ENCODE measurements at regions not wholly inside any gene's neighbourhood (a gene's known extent, or its start where the extent isn't known, plus 50 kb on each side); places are given as distances from the start of the nearest gene placed in this dataset.
"Not testable (repeated sequence)": the region's sequence is repeated elsewhere in the genome, so short reads cannot be mapped to it uniquely, and the experiment has no call there.

DNA sequence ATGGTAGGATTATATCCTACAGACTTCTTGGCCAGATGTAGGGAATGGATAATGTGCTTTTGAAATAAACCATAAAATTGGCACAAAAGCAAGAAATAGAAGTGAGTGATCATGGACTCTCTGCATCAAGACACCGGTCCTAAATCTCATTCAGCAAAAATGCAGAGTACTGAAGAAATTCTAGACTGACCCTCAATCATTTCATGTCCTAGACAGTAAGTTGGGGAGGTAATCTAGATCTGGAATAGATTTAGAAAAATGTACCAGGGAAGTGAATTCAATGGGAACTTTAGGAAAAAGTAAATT lies 69.7 kb upstream of the ADTRP start:
- H3K4me3 ChIP-seq (ENCODE audit: low read depth, low read length): no peak overlapping the region
- TF ChIP-seq, protein P1, sequence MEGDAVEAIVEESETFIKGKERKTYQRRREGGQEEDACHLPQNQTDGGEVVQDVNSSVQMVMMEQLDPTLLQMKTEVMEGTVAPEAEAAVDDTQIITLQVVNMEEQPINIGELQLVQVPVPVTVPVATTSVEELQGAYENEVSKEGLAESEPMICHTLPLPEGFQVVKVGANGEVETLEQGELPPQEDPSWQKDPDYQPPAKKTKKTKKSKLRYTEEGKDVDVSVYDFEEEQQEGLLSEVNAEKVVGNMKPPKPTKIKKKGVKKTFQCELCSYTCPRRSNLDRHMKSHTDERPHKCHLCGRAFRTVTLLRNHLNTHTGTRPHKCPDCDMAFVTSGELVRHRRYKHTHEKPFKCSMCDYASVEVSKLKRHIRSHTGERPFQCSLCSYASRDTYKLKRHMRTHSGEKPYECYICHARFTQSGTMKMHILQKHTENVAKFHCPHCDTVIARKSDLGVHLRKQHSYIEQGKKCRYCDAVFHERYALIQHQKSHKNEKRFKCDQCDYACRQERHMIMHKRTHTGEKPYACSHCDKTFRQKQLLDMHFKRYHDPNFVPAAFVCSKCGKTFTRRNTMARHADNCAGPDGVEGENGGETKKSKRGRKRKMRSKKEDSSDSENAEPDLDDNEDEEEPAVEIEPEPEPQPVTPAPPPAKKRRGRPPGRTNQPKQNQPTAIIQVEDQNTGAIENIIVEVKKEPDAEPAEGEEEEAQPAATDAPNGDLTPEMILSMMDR (IDR thresholded peaks at IDR 0.05; ENCODE audit: borderline replicate concordance, insufficient read depth, low read depth, low read length): no peak

DNA sequence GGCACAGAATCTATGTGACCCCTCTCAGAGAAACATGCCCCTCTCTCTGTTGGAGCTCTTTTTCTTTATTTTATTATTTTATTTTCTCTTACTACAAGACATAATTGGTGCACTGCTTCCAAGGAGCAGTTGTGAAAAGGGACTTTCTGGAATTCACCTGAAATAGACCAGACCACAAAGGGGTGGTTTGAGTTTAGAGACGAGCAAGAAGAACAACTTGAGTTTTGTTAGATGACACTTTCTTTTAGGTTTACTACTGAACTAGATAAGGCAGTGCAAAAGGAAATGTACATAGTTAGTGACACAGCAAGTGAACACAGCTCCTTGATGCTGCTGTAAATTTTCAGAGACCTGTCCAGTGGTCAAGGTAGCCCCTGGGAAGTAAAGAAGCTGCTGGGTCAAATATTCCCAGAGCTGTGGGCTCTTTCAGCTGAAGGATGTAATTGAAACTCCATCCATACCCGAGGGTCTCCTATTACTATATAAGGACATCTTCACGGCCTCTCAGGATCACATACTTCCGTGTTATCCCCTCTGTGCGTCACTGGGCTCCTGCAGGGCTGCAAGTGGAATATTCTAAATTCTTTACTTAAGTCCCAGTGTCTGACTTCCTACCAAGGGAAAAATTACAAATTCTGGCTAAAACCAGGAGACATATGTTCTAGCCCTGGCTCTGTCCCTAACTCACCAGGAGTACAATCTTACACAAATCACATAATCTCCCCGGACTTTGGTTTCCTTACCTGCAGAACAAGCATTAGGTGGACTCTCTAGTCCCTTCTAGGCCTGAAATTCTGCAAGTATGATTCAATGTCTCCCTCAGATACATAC lies 69.1 kb upstream of the ADTRP start:
- H3K4me3 ChIP-seq (ENCODE audit: low read depth, low read length): no peak overlapping the region
- TF ChIP-seq, protein P1 (IDR thresholded peaks at IDR 0.05; ENCODE audit: borderline replicate concordance, insufficient read depth, low read depth, low read length): no peak

DNA sequence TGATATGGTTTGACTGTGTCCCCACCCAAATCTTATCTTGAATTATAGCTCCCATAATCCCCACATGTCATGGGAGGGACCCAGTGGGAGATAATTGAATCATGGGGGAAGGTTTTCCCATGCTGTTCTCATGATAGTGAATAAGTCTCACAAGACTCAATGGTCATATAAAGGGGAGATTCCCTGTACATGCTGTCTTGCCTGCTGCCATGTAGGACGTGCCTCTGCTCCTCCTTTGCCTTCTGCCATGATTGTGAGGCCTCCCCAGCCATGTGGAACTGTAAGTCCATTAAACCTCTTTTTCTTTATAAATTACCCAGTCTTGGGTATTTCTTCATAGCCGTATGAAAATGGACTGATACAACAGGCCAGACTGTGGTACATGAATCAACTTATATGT lies 68.5 kb upstream of the ADTRP start:
- not testable (repeated sequence) for H3K4me3 ChIP-seq (ENCODE audit: low read depth, low read length)

DNA sequence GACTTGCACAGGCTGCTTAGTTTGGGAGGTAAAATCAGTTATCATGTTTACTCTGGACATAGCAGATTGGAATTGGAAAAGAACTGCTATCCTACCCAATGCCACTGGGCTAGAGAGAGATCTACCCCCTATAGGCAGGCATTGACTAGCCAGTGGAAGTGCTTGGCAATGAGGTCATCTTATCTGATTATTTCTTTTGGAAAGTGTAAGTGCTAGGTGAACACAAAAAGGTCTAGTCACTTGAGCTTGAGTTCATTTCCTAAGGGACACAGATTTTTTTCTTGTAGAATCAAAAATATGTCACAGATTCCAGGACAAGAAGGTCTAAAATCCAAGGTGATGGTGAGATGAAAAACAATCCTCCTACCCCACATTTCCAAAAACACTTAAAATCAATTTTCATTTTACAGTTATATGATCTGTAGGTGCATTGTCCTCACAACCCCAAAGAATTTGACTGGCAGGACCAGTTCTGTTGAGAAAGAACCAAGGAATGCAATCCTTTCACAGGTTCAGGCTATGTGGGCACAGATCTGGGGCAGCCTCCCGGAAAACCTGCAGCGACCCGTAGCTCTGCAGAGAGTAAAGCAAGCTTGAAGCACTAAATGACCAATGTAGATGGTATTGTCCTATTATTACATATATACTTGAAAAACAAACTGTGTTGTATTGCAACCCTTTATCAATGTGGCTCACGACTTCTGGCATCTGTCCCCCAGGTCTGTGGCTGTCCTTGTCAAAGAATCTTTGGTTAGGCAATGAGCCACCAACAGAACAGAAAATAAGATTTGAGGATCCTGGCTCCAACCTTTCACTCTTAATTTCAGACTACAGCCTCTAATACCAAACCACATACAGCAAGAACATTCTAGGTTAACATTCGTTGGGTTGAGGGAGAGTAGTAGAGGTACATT lies 67.3 kb upstream of the ADTRP start:
- TF ChIP-seq, protein P1 (IDR thresholded peaks at IDR 0.05; ENCODE audit: borderline replicate concordance, insufficient read depth, low read depth, low read length): no peak
- H3K4me3 ChIP-seq (ENCODE audit: low read depth, low read length): no peak overlapping the region

DNA sequence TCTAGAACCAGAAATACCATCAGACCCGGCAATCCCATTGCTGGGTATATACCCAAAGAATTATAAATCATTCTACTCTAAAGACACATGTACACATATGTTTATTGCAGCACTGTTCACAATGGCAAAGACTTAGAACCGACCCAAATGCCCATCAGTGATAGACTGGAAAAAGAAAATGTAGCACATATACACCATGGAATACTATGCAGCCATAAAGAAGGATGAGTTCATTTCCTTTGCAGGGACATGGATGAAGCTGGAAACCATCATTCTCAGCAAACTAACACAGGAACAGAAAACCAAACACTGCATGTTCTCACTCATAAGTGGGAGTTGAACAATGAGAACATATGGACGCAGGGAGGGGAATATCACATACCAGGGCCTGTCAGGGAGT lies 64.2 kb upstream of the ADTRP start:
- not testable (repeated sequence) for H3K4me3 ChIP-seq (ENCODE audit: low read depth, low read length)

DNA sequence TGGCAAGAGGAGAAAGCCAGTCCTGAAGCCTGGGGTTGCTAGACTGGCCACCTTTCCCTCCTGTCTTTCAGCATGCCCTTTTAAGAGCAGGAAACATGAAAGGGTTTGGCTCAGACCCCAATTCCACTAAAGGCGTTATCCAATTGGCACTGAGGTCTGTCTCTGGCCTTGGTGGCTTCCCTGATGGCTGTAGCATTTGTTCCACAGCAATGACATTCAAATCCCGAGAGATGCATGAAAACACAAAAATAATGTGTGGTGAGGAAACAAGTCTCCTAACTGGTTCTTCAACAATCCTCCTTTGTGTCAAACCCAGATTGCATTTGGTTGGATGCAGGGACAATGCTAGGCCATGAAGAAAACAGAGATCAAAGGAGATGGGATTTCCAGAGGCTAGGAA lies 56.5 kb upstream of the ADTRP start:
- TF ChIP-seq, protein P1 (IDR thresholded peaks at IDR 0.05; ENCODE audit: borderline replicate concordance, insufficient read depth, low read depth, low read length): no peak

DNA sequence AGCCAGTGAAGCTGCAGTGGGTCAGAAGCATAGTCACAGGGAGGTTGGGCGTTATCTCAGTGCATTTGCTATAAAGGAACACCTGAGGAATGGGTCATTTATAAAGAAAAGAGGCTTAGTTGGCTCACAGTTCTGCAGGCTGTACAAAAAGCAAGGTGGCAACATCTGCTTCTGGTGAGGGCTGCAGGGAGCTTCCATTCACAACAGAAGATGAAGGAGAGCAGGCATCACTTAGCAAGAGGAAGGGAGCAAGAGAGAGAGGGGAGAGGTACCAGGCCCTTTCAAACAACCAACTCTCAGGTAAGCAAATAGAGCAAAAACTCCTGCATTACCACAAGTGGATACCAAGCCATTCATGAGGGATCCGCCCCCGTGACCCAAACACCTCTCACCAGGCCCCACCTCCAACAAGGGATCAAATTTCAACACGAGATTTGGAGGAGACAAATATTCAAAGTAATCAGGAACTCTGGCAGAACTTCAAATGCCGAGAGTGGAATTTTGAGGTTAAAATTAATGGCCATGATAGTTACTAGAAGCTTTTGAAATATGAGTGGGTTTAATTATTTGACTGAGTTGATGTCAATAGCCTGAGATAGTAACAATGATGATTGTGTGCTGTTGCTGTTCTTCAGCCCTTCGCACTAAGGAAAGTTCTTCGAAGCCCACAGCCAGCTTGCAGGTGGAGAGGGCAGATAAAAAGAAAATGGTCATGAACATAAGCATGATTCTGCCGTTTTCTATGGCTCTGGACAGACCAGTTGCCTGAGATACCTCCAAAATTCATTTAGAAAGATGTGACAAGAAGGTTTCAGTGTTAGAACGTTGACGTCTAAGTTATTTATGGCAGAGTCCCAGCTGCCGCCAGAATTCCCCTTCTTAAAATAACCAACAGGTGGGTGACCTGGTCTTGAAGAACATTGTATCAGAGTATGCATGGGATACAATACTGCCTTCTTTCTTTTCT lies 55.3 kb upstream of the ADTRP start:
- TF ChIP-seq, protein P1 (IDR thresholded peaks at IDR 0.05; ENCODE audit: borderline replicate concordance, insufficient read depth, low read depth, low read length): no peak
- H3K4me3 ChIP-seq (ENCODE audit: low read depth, low read length): no peak overlapping the region

More for the DNA sequence above, 56.5 kb upstream of the ADTRP start:
- H3K4me3 ChIP-seq (ENCODE audit: low read depth, low read length): no peak overlapping the region
